Adrenal gland (tissue), 5 donors: ENCODE measurements at regions not wholly inside any gene's neighbourhood (a gene's known extent, or its start where the extent isn't known, plus 50 kb on each side); places are given as distances from the start of the nearest gene placed in this dataset.

ENCODE experiments used
- CTCF ChIP-seq, 6 experiments: fragments of 450-650 bp in 4 of 6; fragments of 200-600 bp in 2 of 6; sonication (generic) in 1 of 6; IDR thresholded peaks; 1 replicate in 5 of 6; 2 replicates in 1 of 6; pipeline versions ENCODE4 v1.5.1 to v1.8.0; 2016 to 2021; ENCODE audit warnings: antibody characterized with exemption in 6 of 6, mild to moderate bottlenecking in 2 of 6, moderate library complexity in 1 of 6
- POLR2A ChIP-seq, 2 donors: fragments of 450-650 bp; IDR thresholded peaks; one replicate each; pipeline ENCODE4 v1.6.1; 2017; ENCODE audit warnings: antibody characterized with exemption in 2 of 2, mild to moderate bottlenecking in 2 of 2, moderate library complexity in 1 of 2
- donor health status: DM: no; HTN: no; CAD: no.

GRCh38 chr10:94194256-94194655, 168.5 kb downstream of the NOC3L start:
- no peak for TF ChIP-seq CTCF (IDR thresholded peaks at IDR 0.05)
- no peak for TF ChIP-seq POLR2A (IDR thresholded peaks at IDR 0.05)
